Naive thymus-derived CD8-positive, alpha-beta T cell (primary cell): ENCODE measurements at regions not wholly inside any gene's neighbourhood (a gene's known extent, or its start where the extent isn't known, plus 50 kb on each side); places are given as distances from the start of the nearest gene placed in this dataset.

Source experiments
- ATAC-seq, 2 donors: fragments of 150-1000 bp; cut with Tn5 transposase in 1 of 2; sonication (Bioruptor Pico), chemical (Tn5 transposase) in 1 of 2; 1 replicate in 1 of 2; 2 replicates in 1 of 2; pipeline ENCODE4 v1.10.0; 2021; ENCODE audit warnings: mild to moderate bottlenecking in 2 of 2, moderate library complexity in 2 of 2
- POLR2A ChIA-PET: fragments of 350-600 bp; sonication (Branson Sonifier 250); formaldehyde crosslinking; loops from one replicate; lab custom pipeline; 2021; ENCODE audit warnings: antibody characterized with exemption; lab: Charles Lee
- DNase-seq, 10 donors: peaks; one replicate each; pipeline versions ENCODE4 v3.0.0 to v3.0.0-alpha.2; 2020 to 2022
- H3K27ac Mint-ChIP-seq, 10 donors: one replicate each; pipeline ENCODE4 v1.8.0; 2020 to 2022; ENCODE audit warnings: mild to moderate bottlenecking in 10 of 10, mixed read lengths in 10 of 10, moderate library complexity in 4 of 10, inconsistent platforms in 1 of 10
- H3K27me3 Mint-ChIP-seq, 5 donors: one replicate each; pipeline ENCODE4 v1.8.0; 2021 to 2022; ENCODE audit warnings: mixed read lengths in 5 of 5
- H3K36me3 Mint-ChIP-seq, 3 donors: one replicate each; pipeline ENCODE4 v1.8.0; 2020 to 2022; ENCODE audit warnings: mixed read lengths in 3 of 3, mild to moderate bottlenecking in 2 of 3, inconsistent platforms in 1 of 3
- H3K4me1 Mint-ChIP-seq, 4 donors: one replicate each; pipeline ENCODE4 v1.8.0; 2021 to 2022; ENCODE audit warnings: mixed read lengths in 4 of 4
- H3K4me3 Mint-ChIP-seq, 10 donors: one replicate each; pipeline ENCODE4 v1.8.0; 2020 to 2022; ENCODE audit warnings: mild to moderate bottlenecking in 10 of 10, mixed read lengths in 10 of 10, moderate library complexity in 6 of 10, inconsistent platforms in 1 of 10
- H3K9me3 Mint-ChIP-seq, 9 donors: one replicate each; pipeline ENCODE4 v1.8.0; 2020 to 2022; ENCODE audit warnings: mixed read lengths in 9 of 9, mild to moderate bottlenecking in 3 of 9, inconsistent platforms in 1 of 9, moderate library complexity in 1 of 9

DNA sequence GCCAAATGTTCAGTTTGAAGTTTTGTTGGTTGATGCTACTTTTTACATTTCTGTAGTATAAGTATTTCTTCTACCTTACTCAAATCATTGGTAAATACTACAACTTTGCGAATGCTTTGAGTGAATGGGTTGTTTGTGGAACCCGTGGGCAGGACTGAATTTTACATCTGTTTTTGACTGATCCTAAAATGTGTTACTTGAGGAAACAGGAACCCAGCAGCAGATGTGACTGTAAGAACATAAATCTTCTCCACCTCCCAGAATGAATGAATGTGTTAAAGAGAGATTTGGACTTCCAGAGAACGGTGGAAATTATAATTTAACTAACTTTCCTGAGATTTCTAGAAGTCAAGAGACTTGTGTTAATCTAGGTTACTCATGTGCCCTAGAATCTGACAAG lies 728.5 kb upstream of the MARCKS start:
- ATAC-seq (no peak), DNase-seq (no peak)
- H3K27me3 Mint-ChIP-seq = no peaks in the 10 kb centered on the region
- POLR2A ChIA-PET = no interaction called here
- H3K27ac Mint-ChIP-seq = no peak overlapping the region
- no peaks in the 10 kb centered on the region for H3K36me3 Mint-ChIP-seq
- H3K4me3 Mint-ChIP-seq = no peak overlapping the region
- H3K9me3 Mint-ChIP-seq = peaks cover 0 to 2% (median 0%) of the 10 kb centered on the region in 9 donors
- no peaks in the 10 kb centered on the region for H3K4me1 Mint-ChIP-seq

DNA sequence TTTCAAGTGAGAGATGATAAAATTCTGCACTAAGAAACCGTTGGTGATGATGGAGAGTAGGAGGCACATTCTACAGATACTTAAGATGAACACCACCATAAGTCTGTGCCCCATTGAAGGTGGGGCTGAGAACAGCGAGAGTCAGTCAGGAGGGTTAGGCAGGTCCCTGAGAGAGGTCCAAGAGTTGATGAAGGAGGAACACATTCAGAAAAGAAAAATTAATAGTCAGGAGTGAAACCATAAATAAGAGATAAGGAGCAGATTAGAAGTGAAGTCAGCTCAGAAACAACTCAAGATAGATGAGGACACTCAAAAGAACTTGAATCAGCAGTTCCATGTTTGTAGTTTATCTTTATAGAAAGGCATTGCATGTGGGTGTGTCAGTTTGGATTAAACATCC lies 727.2 kb upstream of the MARCKS start:
- no peaks in the 10 kb centered on the region for H3K27me3 Mint-ChIP-seq
- H3K4me1 Mint-ChIP-seq = no peaks in the 10 kb centered on the region
- H3K27ac Mint-ChIP-seq = no peak overlapping the region
- peaks cover 0 to 2% (median 0%) of the 10 kb centered on the region in 9 donors for H3K9me3 Mint-ChIP-seq
- H3K36me3 Mint-ChIP-seq = no peaks in the 10 kb centered on the region
- no peak for ATAC-seq
- no peak overlapping the region for H3K4me3 Mint-ChIP-seq
- POLR2A ChIA-PET = no interaction called here
- no peak for DNase-seq

DNA sequence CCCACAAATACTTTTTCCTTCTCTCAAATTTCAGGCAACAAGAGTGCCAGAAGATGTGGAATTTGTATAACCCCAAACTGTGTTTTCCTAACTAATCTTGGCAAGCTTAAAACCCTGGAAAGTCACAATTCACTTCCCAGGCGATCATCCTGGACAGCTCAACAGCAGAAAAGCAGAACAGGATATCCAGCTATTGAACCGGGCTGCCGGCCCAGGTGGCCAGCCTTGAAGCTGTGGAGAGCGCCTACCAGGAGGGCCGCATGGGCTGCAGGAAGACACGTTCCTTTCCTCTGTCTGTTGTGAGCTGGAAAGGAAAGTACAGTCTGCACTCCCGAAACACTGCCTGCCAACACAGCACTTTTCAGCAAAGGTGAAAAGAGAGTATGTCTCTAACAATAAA lies 719.7 kb upstream of the MARCKS start:
- Mint-ChIP-seq H3K36me3 (no peaks in the 10 kb centered on the region), H3K27ac (no peak overlapping the region), H3K4me3 (no peak overlapping the region), H3K9me3 (peaks cover 0 to 7% (median 0%) of the 10 kb centered on the region in 9 donors), H3K4me1 (no peaks in the 10 kb centered on the region), H3K27me3 (no peaks in the 10 kb centered on the region)
- POLR2A ChIA-PET = no interaction called here
- DNase-seq = no peak
- ATAC-seq = no peak

DNA sequence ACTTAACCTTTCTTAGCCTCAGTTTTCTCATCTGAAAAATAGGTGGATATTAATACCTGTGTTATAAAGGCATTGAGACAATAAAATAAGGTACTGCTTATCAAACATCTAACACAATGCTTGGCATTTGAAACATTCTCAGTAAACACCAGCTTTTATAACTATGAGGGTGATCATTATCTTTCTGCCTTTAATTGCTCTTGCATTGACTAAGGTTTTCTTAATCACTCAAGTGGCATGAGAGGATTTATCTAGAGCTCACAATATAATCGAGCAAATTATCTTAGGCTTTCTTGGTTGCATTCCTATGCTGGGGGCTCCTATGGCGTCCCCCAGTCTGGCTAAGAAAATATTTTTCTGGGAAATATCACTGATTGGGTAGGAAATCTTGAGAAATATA lies 716.4 kb upstream of the MARCKS start:
- peaks cover 0 to 7% (median 0%) of the 10 kb centered on the region in 9 donors for H3K9me3 Mint-ChIP-seq
- H3K4me3 Mint-ChIP-seq = no peak overlapping the region
- H3K27me3 Mint-ChIP-seq = no peaks in the 10 kb centered on the region
- H3K36me3 Mint-ChIP-seq = no peaks in the 10 kb centered on the region
- no peaks in the 10 kb centered on the region for H3K4me1 Mint-ChIP-seq
- POLR2A ChIA-PET = no interaction called here
- H3K27ac Mint-ChIP-seq = no peak overlapping the region
- DNase-seq (no peak), ATAC-seq (no peak)

DNA sequence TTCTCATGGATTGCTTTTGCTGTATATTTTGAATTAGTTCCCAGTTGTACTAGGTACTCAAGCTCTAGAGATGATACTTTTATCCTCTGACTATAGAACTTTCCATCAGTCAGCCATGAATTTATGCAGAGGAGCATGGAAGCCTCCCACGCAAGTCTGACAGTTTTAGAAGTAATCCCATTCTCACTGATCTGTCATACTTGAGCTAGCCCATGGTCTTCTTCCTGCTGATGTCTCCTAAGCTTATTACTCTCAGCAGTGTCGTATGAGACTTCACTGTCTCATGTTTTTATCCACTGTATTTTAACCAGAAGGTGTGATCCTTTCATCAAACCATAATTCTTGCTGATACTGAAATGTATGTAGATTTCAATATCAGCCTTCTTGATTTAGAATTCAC lies 715.2 kb upstream of the MARCKS start:
- no peaks in the 10 kb centered on the region for H3K36me3 Mint-ChIP-seq

DNA sequence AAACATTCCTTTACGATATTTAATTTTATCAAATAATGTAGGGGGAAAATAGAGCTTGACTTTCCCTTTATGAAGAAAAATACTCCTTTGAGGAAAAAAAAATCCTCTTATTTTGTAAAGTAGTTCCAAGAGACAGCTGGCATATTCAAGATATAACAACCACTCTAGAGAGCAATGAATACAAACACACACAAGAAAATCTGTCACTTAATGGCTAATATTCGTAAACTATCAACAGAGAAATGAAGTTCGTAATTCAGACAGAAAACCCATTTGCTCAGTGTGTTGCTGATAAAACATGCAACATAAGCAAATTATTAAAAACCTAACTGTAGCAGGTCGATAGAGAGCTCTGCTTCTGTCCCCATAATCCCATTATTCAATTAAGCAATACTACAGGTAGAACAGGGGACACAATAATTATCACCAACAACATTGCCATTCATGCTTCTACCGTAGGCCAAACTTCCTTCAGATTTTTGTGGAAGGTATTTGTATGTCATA lies 714.4 kb upstream of the MARCKS start:
- DNase-seq (no peak), ATAC-seq (no peak)
- Mint-ChIP-seq H3K4me3 (no peak overlapping the region), H3K36me3 (no peaks in the 10 kb centered on the region), H3K9me3 (peaks cover 0 to 7% (median 0%) of the 10 kb centered on the region in 9 donors), H3K27me3 (no peaks in the 10 kb centered on the region), H3K27ac (no peak overlapping the region), H3K4me1 (no peaks in the 10 kb centered on the region)
- POLR2A ChIA-PET = no interaction called here

More for the DNA sequence above, 715.2 kb upstream of the MARCKS start:
- Mint-ChIP-seq H3K4me1 (no peaks in the 10 kb centered on the region), H3K27ac (no peak overlapping the region), H3K4me3 (no peak overlapping the region), H3K27me3 (no peaks in the 10 kb centered on the region), H3K9me3 (peaks cover 0 to 7% (median 0%) of the 10 kb centered on the region in 9 donors)
- ATAC-seq (no peak), DNase-seq (no peak)
- POLR2A ChIA-PET = no interaction called here

DNA sequence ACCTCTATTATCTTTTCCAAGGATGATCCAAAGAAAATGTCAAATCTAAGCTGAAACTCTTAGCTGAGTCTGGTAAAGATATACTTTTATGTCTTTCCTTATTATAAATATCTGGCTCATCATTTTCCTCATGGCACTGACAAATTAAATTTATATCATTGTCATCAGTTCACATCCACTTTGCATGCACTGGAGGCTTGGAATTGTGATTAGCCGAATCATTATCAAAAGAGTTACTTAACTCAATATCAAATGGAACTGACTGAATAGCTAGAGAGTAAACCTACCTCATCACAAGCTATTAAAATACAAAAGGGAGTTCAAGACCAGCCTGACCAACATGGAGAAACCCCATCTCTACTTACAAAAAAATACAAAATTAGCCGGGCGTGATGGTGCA lies 713.9 kb upstream of the MARCKS start:
- no peak for ATAC-seq
- DNase-seq = no peak
- no peak overlapping the region for H3K4me3 Mint-ChIP-seq
- no peak overlapping the region for H3K27ac Mint-ChIP-seq
- peaks cover 0 to 7% (median 0%) of the 10 kb centered on the region in 9 donors for H3K9me3 Mint-ChIP-seq
- H3K27me3 Mint-ChIP-seq = no peaks in the 10 kb centered on the region
- POLR2A ChIA-PET = no interaction called here
- H3K4me1 Mint-ChIP-seq = no peaks in the 10 kb centered on the region
- H3K36me3 Mint-ChIP-seq = no peaks in the 10 kb centered on the region

DNA sequence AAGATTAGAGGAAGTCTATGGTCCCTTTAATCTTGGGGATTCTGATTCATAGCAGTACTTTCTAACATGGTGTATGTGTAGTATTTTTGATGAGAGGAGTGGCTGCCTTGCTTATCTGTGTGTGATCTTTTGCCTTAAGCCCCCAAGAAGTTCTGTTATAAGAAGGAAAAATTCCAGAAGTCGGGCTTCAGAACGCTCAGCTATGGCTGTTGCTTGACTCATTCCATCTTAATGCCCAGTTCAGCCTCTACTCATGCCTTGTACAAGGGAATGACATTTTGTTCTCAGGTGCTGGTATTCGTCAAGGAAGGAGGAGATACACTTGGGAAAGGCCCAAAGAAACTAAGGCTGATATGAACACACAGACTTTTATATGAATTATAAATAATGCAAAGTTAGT lies 713.0 kb upstream of the MARCKS start:
- POLR2A ChIA-PET = no interaction called here
- Mint-ChIP-seq H3K4me1 (no peaks in the 10 kb centered on the region), H3K27me3 (no peaks in the 10 kb centered on the region), H3K9me3 (peaks cover 0 to 7% (median 0%) of the 10 kb centered on the region in 9 donors), H3K27ac (no peak overlapping the region), H3K4me3 (no peak overlapping the region), H3K36me3 (no peaks in the 10 kb centered on the region)
- no peak for DNase-seq
- no peak for ATAC-seq

DNA sequence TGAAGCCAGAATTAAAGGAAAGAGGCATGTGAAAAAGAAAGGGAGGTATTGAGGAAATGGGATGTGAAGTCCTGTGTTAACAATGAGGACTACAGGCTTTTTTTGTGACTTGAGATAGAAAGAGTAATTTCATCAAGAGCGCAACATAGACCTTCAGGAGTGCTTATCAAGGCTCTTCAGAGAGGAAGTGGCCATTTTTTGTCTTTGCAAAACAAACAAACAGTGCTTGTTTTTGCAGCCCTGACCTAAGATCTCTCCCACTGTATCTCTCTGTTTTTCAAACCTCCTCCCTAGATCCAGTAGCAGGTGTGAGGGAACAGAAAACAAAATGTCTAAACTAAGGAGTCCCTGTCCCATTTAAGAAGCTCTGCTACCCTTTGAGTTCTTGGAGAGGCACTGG lies 710.3 kb upstream of the MARCKS start:
- ATAC-seq (no peak), DNase-seq (no peak)
- H3K4me1 Mint-ChIP-seq = no peaks in the 10 kb centered on the region
- POLR2A ChIA-PET = no interaction called here
- H3K27me3 Mint-ChIP-seq = no peaks in the 10 kb centered on the region
- no peak overlapping the region for H3K27ac Mint-ChIP-seq
- no peaks in the 10 kb centered on the region for H3K36me3 Mint-ChIP-seq
- no peak overlapping the region for H3K4me3 Mint-ChIP-seq
- peaks cover 0 to 4% (median 0%) of the 10 kb centered on the region in 9 donors for H3K9me3 Mint-ChIP-seq

DNA sequence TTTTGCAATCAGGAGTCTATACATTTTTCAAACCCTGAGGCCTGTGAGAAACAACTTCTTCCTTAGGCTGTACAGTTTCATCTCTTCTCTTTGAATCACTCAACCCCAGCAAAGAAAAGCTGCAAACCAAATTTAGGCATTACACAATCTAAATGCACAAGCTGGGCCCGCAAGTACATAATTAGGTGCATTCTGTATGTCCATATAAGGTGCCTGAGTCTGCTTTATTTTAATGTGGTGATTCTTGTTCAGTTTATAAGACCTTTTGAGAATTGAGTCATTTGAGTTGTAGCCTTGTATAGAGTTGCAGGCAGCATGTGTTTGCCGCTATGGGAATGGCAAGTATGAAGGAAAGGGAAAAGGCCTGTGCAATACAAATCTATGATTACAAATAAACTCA lies 709.6 kb upstream of the MARCKS start:
- Mint-ChIP-seq H3K9me3 (peaks cover 0 to 6% (median 0%) of the 10 kb centered on the region in 9 donors), H3K27ac (no peak overlapping the region), H3K4me3 (no peak overlapping the region), H3K27me3 (no peaks in the 10 kb centered on the region), H3K36me3 (no peaks in the 10 kb centered on the region), H3K4me1 (no peaks in the 10 kb centered on the region)
- DNase-seq (no peak), ATAC-seq (no peak)
- POLR2A ChIA-PET = no interaction called here

DNA sequence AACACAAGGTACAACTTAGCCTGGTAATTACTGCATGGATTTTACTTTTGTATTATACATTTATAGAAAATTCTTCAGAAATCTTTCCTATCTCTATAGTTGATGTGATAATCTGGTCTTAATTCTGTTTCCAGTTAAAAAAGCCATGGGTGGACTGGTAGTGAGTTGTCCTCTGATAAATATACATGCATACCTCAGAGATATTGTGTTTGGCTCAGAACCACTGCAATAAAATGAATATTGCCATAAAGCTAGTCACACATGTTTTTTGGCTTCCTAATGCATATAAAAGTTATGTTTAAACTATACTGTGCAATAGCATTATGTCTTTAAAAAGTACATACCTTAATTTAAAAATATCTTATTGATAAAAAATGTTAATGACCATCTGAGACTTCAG lies 708.6 kb upstream of the MARCKS start:
- Mint-ChIP-seq H3K36me3 (no peaks in the 10 kb centered on the region), H3K27me3 (no peaks in the 10 kb centered on the region), H3K27ac (no peak overlapping the region), H3K4me3 (no peak overlapping the region), H3K9me3 (peaks cover 0 to 6% (median under 1%) of the 10 kb centered on the region in 9 donors), H3K4me1 (no peaks in the 10 kb centered on the region)
- POLR2A ChIA-PET = no interaction called here
- DNase-seq = no peak
- ATAC-seq = no peak

DNA sequence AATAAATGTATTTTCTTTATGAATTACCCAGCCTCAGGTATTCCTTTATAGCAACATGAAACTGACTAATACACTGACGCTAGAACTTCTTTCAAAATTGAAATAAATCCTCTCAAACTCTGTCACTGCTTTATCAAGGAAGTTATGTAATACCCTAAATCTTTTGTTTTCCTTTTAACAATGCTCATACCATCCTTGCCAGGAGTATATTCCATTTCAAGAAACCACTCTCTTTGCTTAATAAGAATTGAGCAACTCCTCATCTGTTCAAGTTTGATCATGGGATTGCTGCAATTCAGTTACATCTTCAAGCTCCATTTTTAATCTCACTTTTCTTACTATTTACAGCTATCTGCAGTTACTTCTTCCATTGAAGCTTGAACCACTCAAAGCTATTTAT lies 707.6 kb upstream of the MARCKS start:
- peaks cover 0 to 9% (median 3%) of the 10 kb centered on the region in 9 donors for H3K9me3 Mint-ChIP-seq
- no peaks in the 10 kb centered on the region for H3K27me3 Mint-ChIP-seq
- POLR2A ChIA-PET = no interaction called here
- H3K4me1 Mint-ChIP-seq = no peaks in the 10 kb centered on the region
- H3K36me3 Mint-ChIP-seq = no peaks in the 10 kb centered on the region
- H3K4me3 Mint-ChIP-seq = no peak overlapping the region
- H3K27ac Mint-ChIP-seq = no peak overlapping the region
- DNase-seq (no peak), ATAC-seq (no peak)

DNA sequence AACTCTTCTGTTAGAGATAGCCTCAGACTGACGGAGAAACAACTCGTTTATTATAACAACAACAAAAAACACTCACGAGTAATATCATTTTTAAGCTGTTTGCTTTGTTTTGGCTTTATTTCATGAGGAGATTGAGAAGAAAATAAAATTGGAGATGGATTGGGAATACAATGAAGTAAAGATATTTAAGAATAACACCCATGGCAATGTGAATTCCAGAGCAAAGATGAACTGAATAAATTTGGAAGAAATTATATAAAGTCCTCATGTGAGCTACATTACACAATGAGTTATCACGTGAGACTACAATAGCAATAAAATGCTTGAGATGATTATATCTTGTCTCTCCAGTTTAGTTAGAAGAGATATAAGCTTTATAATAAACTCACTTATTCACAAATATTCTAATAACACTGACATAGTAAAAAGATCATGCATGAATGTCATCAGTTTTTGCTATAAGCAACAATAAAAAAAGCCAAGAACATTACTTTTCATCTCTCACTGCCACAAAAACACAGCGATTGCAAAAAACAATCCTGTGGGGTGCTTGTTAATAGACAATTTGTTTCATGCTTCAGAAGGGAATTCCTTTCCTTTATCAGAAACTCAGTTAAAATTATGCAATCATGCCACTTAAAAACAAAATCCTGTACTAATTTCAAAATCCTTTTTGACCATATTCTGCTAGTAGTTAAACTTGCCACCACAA lies 696.7 kb upstream of the MARCKS start:
- Mint-ChIP-seq H3K27ac (no peak overlapping the region), H3K4me1 (no peaks in the 10 kb centered on the region), H3K4me3 (no peak overlapping the region), H3K36me3 (no peaks in the 10 kb centered on the region), H3K27me3 (peaks cover 0 to 2% (median 0%) of the 10 kb centered on the region in 5 donors), H3K9me3 (peaks cover 0 to 8% (median 0%) of the 10 kb centered on the region in 9 donors)
- ATAC-seq (no peak), DNase-seq (no peak)
- POLR2A ChIA-PET = no interaction called here

DNA sequence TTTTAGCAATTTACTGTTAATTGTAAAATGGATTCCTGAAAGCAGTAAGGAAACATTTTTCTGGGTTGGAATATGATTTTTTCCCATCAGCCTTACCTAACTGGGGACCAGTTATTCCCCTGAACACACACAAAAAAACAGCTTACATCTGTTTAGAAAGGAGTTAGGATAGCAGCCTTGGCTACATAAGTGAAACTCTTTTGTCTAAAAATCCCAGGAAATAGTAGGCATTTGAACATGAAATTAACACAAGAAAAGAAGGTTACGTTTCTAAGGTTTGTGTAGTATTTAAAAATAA lies 696.2 kb upstream of the MARCKS start:
- peaks cover 0 to 2% (median 0%) of the 10 kb centered on the region in 5 donors for H3K27me3 Mint-ChIP-seq
- H3K27ac Mint-ChIP-seq = no peak overlapping the region
- H3K4me1 Mint-ChIP-seq = no peaks in the 10 kb centered on the region
- peaks cover 0 to 4% (median 0%) of the 10 kb centered on the region in 9 donors for H3K9me3 Mint-ChIP-seq
- DNase-seq (no peak), ATAC-seq (no peak)
- POLR2A ChIA-PET = no interaction called here
- H3K4me3 Mint-ChIP-seq = no peak overlapping the region
- no peaks in the 10 kb centered on the region for H3K36me3 Mint-ChIP-seq
